IPS DF 6.9 (cell line): ENCODE measurements at regions not wholly inside any gene's neighbourhood (a gene's known extent, or its start where the extent isn't known, plus 50 kb on each side); places are given as distances from the start of the nearest gene placed in this dataset.
"Not testable (repeated sequence)": the region's sequence is repeated elsewhere in the genome, so short reads cannot be mapped to it uniquely, and the experiment has no call there.

ENCODE experiments used
- DNase-seq: peaks from one replicate; pipeline ENCODE4 v3.0.0-alpha.2; 2013; ENCODE audit warnings: low read depth, low spot score
- H3K27ac ChIP-seq: one replicate; pipeline ENCODE4 v1.5.1; 2013; ENCODE audit warnings: low read length, control low read depth
- H3K27me3 ChIP-seq: 2 replicates; pipeline ENCODE4 v1.6.1; 2013; ENCODE audit warnings: mild to moderate bottlenecking, low read length; ENCODE audit not compliant: control insufficient read depth, insufficient read depth
- H3K36me3 ChIP-seq: 2 replicates; pipeline ENCODE4 v1.6.1; 2013; ENCODE audit warnings: low read length; ENCODE audit not compliant: control insufficient read depth, insufficient read depth
- H3K4me1 ChIP-seq: 2 replicates; pipeline ENCODE4 v1.6.1; 2013; ENCODE audit warnings: low read length; ENCODE audit not compliant: control insufficient read depth, insufficient read depth
- H3K4me3 ChIP-seq: 2 replicates; pipeline ENCODE4 v1.5.1; 2013; ENCODE audit warnings: mild to moderate bottlenecking, low read length
- H3K9me3 ChIP-seq: 2 replicates; pipeline ENCODE4 v1.6.1; 2013; ENCODE audit warnings: low read length, inconsistent platforms; ENCODE audit not compliant: control insufficient read depth, insufficient read depth
- WGBS: extraction: QIAGEN DNeasy Blood & Tissue Kit; methylation state at CpG from one replicate; pipeline ENCODE4 v1.1.7; 2013; ENCODE audit warnings: mixed read lengths, missing lambda C conversion rate; ENCODE audit not compliant: insufficient read length, insufficient coverage; 5-methylcytosine and 5-hydroxymethylcytosine counted together

DNA sequence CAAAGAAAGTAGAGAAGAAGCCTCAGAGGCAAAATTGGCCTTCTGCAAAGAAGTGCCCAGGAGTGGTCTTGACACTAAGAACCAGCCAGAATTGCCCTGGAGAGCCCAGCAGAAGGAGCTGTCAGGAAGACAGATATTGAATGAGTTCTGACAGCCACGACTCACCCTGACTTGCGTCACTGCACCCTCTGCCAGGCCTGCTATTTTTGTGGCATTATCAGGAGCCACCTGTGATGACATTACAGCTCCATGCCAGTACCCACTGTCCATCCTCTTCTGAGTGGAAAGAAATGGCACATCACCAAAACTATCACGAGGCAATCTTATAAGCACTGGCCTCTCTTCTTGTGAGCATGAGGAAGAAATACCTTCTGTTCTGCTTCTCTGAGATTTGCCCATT is 67.7 kb downstream of the SMIM20 start:
- no peak for DNase-seq
- H3K36me3 ChIP-seq: no peaks in the 10 kb centered on the region
- no peaks in the 10 kb centered on the region for H3K9me3 ChIP-seq
- peaks cover 3% of the 10 kb centered on the region for H3K4me1 ChIP-seq
- no CpG with 5 or more reads among the region's 3 CpGs for WGBS
- no peaks in the 10 kb centered on the region for H3K27me3 ChIP-seq
- H3K27ac ChIP-seq: no peak overlapping the region
- no peak overlapping the region for H3K4me3 ChIP-seq

DNA sequence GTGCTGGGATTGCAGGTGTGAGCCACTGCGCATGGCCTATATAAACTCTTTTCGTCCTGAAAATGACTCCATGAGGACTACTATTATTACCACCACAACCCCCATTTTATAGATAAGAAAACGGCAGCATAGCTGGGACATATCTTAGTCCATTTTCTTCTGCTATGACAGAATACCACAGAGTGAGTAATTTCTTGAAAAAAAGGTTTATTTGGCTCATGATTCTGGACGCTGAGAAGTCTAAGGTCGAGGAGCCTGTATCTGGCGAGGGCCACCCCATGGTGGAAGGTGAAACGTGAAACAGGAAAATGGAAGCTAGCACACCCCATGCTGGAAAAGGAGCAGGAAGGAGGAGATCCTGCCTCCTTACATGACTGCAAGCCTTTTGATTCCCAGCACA is 68.9 kb downstream of the SMIM20 start:
- no CpG with 5 or more reads among the region's 7 CpGs for WGBS
- Histone ChIP-seq H3K36me3 (no peaks in the 10 kb centered on the region), H3K4me1 (peaks cover 3% of the 10 kb centered on the region; the same call in 1 of the 2 replicates), H3K27ac (no peak overlapping the region), H3K4me3 (no peak overlapping the region), H3K27me3 (no peaks in the 10 kb centered on the region), H3K9me3 (no peaks in the 10 kb centered on the region)
- no peak for DNase-seq

DNA sequence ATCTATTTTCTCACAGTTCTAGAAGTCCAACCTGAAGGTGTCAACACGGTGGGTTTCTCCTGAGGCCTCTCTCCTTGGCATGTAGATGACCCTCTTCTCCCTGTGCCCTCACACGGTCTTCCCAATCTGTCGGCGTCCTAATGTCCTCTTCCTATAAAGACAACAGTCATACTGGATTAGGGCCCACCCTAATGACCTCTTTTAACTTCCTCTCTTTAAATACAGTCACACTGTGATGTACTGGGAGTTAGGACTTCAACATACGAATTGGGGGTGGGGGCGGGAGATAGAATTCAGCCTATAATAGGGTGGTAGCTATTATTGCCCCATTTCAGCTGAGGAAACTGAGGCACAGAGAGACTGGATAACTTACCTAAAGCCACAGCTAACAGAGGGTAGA is 70.2 kb downstream of the SMIM20 start:
- Histone ChIP-seq H3K36me3 (no peaks in the 10 kb centered on the region), H3K27me3 (no peaks in the 10 kb centered on the region), H3K9me3 (no peaks in the 10 kb centered on the region), H3K4me1 (no peaks in the 10 kb centered on the region), H3K4me3 (no peak overlapping the region), H3K27ac (no peak overlapping the region)
- no CpG with 5 or more reads among the region's 6 CpGs for WGBS
- no peak for DNase-seq

DNA sequence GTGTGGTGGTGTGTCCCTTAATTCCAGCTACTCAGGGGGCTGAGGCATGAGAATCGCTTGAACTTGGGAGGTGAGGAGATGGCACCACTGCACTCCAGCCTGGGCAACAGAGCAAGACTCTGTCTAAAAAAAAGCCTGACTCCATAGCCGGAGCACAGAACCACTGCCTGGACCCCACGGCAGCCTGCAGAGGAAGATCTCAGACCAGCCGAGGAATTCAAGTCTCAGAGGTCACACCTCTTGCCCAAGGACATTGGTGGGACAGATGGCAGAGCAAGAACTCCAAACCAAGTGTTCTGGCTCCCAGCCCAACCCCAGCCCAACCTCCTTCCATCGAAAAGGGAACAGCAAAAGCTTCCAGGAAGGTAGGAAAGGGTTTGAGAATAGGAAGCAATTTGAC is 70.8 kb downstream of the SMIM20 start:
- H3K27me3 ChIP-seq: no peaks in the 10 kb centered on the region
- H3K4me1 ChIP-seq: no peaks in the 10 kb centered on the region
- no peak for DNase-seq
- no peak overlapping the region for H3K4me3 ChIP-seq
- H3K27ac ChIP-seq: no peak overlapping the region
- H3K36me3 ChIP-seq: no peaks in the 10 kb centered on the region
- no peaks in the 10 kb centered on the region for H3K9me3 ChIP-seq
- no CpG with 5 or more reads among the region's 5 CpGs for WGBS

DNA sequence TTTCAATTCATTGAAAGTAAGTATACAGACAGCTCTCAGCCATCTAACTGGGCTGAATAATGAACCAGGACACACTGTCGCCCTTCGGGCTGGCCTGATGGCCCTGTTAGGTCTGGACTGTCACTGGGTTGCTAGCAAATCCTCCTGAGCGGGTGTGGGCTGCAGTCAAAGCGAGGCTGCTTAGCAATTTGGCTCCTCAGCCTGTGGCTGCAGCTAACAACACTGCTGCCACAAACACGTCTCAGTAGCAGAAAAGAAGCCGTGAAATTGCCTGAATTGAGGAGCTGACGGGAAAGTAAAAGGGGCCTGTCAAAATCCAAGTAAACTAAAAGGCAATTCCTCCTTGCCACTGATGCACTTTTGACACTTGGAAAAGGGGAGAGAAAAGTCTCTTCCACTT is 72.8 kb downstream of the SMIM20 start:
- no CpG with 5 or more reads among the region's 7 CpGs for WGBS
- no peaks in the 10 kb centered on the region for H3K4me1 ChIP-seq

DNA sequence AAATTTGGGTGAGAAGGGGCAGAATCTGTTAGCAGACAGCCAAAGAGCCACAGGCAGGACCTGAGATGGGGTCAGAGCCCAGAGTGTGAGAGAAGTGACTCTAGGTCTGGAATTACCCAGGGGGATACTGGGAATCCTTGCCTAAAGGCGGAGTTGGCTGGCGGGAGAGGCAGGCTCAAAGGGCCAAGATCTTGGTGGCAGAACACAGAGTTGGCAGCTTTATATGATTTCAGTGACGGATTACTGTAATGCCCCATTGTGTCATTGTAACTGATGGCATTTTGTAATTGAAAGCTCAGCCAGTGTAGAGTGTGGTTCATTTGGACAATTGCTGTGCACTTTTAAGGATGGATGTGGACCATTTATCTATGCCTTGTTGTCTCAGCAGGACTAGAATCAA is 77.3 kb downstream of the SMIM20 start:
- H3K27me3 ChIP-seq: no peaks in the 10 kb centered on the region
- H3K4me1 ChIP-seq: no peaks in the 10 kb centered on the region
- DNase-seq: no peak
- H3K9me3 ChIP-seq: no peaks in the 10 kb centered on the region
- no CpG with 5 or more reads among the region's 3 CpGs for WGBS
- H3K4me3 ChIP-seq: no peak overlapping the region
- no peaks in the 10 kb centered on the region for H3K36me3 ChIP-seq
- no peak overlapping the region for H3K27ac ChIP-seq

More for the DNA sequence above, 72.8 kb downstream of the SMIM20 start:
- H3K27ac ChIP-seq: no peak overlapping the region
- no peak overlapping the region for H3K4me3 ChIP-seq
- no peaks in the 10 kb centered on the region for H3K36me3 ChIP-seq
- no peak for DNase-seq
- H3K27me3 ChIP-seq: no peaks in the 10 kb centered on the region
- H3K9me3 ChIP-seq: no peaks in the 10 kb centered on the region

DNA sequence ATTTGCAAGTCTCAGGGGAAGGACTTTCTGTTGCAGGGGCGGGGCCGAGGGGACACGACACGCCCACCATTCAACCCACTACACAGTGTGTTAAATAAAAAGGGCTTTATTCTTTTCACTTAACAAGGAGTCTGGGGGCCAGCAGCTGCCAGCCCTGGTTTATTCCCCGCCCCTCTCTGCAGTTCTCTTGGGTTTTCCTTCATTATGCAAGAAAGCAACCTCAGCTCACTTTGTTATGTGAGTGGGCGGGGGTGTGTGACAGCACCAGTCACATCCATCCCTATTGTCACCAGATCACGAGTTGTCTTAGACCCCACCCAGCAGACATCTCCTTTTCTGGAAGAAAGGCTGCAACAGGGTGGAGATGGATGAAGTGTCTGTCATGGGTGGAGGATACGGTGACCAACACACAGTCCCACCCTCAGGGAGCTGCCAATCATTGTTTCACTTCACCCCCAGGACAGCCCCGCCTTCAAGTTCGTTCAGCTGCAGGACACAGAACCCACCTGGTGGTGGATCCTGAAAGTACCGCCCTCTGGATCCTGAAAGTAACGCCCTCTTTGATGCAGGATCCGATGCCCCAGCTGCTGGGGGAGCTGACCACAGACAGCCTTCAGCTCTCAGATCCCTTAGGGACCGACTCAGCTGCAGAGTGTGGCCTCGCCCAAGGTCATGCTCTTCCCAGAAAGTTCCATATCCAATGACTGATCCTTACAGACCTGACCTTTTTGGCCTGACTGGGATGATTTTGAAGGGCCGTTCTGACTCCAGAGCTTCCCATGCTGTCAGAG is 79.6 kb downstream of the SMIM20 start:
- H3K27ac ChIP-seq: no peak overlapping the region
- WGBS: no CpG with 5 or more reads among the region's 16 CpGs
- no peak overlapping the region for H3K4me3 ChIP-seq
- no peaks in the 10 kb centered on the region for H3K4me1 ChIP-seq
- DNase-seq: peak; percentile 98
- no peaks in the 10 kb centered on the region for H3K27me3 ChIP-seq
- no peaks in the 10 kb centered on the region for H3K36me3 ChIP-seq
- H3K9me3 ChIP-seq: no peaks in the 10 kb centered on the region

DNA sequence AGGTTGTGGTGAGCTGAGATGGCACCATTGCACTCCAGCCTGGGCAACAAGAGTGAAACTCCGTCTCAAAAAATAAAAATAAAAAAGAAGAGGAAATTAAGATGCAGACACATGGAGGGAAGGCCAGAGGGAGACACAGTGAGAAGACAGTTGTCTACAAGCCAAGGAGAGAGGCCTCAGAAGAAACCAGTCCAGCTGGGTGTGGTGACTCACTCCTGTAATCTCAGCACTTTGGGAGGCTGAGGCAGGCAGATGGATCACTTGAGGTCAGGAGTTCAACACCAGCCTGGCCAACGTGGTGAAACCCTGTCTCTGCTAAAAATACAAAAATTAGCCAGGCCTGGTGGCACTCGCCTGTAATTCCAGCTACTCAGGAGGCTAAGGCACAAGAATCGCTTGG is 80.6 kb downstream of the SMIM20 start:
- DNase-seq, H3K27ac ChIP-seq, H3K27me3 ChIP-seq, H3K4me3 ChIP-seq, H3K36me3 ChIP-seq, H3K4me1 ChIP-seq, H3K9me3 ChIP-seq: not testable (repeated sequence)
- WGBS: no CpG with 5 or more reads among the region's 4 CpGs

DNA sequence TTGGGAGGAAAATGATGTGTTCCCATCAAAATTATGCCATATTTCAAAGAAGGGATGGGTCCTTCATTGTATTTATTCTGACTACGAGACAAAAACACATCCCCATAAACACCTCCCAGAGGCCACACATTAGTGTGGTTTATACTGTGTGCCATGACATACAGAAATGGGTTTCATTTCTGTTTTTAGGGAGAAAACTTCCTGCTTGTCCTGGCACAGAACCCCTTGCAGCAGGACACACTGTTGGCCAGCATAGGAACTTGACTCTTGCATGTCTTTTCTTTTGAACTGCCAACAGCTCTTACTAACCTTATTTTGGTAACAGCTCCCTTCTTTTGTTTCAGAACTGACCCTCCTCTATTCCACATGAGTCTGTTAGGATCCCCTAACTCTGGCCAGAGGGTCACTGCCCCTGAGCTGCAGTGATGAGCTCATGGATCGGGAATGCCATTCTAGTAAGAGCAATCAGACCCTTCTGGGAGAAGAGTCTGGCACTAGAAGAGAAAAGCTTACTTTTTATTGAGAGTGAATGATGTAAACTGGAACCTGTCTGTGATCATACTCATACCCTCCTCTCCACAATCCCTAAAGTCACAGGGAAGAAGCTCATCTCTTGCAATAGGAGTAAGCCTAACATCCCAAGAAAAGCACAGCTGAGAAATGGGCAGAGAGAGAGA is 86.4 kb downstream of the SMIM20 start:
- H3K27ac ChIP-seq: no peak overlapping the region
- no peak for DNase-seq
- H3K9me3 ChIP-seq: no peaks in the 10 kb centered on the region
- H3K4me3 ChIP-seq: no peak overlapping the region
- no peaks in the 10 kb centered on the region for H3K27me3 ChIP-seq
- no peaks in the 10 kb centered on the region for H3K36me3 ChIP-seq
- no peaks in the 10 kb centered on the region for H3K4me1 ChIP-seq
- no CpG with 5 or more reads among the region's 2 CpGs for WGBS

DNA sequence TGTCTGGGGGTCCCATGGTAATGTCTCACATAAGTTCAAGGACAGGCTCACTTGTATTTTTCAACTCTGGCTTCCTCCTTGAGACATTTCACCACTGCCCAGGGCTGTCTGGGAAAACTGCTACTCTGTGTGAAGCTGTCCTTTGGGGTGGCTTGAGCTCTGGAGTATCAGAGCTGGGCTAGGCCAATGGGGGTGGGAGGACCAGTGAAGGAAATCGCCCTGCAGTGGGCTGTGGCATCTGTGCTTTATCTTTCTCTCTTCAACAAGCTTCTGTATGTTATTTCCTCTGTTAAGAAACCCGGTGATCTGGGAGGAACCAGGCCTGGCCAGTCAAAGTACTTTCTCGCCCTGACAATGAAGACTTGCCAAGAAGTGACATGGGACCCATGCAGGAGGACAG is 87.4 kb downstream of the SMIM20 start:
- no peaks in the 10 kb centered on the region for H3K4me1 ChIP-seq
- H3K4me3 ChIP-seq: no peak overlapping the region
- no CpG with 5 or more reads among the region's 3 CpGs for WGBS
- H3K36me3 ChIP-seq: no peaks in the 10 kb centered on the region
- no peak overlapping the region for H3K27ac ChIP-seq
- no peak for DNase-seq
- no peaks in the 10 kb centered on the region for H3K9me3 ChIP-seq
- no peaks in the 10 kb centered on the region for H3K27me3 ChIP-seq

DNA sequence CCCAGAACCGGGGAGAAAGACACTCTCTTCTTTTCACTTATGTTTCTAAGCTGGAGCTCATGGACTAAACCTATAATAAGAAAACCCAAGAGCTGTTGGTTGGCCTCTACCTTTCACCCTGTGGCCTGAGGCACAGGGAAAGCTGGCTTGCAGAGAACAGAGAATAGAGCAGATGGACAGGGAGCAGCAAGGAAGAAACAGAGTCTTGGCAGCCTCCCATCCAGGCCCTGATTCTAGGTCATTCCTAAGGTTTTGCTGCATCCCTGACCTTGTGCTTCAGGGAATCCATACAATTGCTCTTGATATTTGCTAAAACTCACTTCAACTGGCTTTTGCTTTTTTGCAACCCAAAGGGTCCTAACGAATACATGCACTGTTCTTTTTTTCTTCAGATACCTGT is 87.8 kb downstream of the SMIM20 start:
- DNase-seq: no peak
- H3K4me3 ChIP-seq: no peak overlapping the region
- no peaks in the 10 kb centered on the region for H3K4me1 ChIP-seq
- no peaks in the 10 kb centered on the region for H3K27me3 ChIP-seq
- H3K27ac ChIP-seq: no peak overlapping the region
- no CpG with 5 or more reads among the region's 2 CpGs for WGBS
- H3K9me3 ChIP-seq: no peaks in the 10 kb centered on the region
- H3K36me3 ChIP-seq: no peaks in the 10 kb centered on the region
